ENCODE measurements at regions not wholly inside any gene's neighbourhood (a gene's known extent, or its start where the extent isn't known, plus 50 kb on each side); places are given as distances from the start of the nearest gene placed in this dataset.

GRCh38 chr18:46374850-46375249 is 270.7 kb downstream of the HAUS1 start:
- TF ChIP-seq CTCF (IDR thresholded peaks at IDR 0.05; ENCODE audit: borderline replicate concordance, extremely low read depth, low read length, poor library complexity, severe bottlenecking) (no peak), EZH2 (IDR thresholded peaks at IDR 0.05; ENCODE audit: borderline replicate concordance, low read depth, low read length, severe bottlenecking) (no peak)

Data from DND-41 (cell line).